ENCODE measurements at regions not wholly inside any gene's neighbourhood (a gene's known extent, or its start where the extent isn't known, plus 50 kb on each side); places are given as distances from the start of the nearest gene placed in this dataset.
"Not testable (repeated sequence)": the region's sequence is repeated elsewhere in the genome, so short reads cannot be mapped to it uniquely, and the experiment has no call there.

DNA sequence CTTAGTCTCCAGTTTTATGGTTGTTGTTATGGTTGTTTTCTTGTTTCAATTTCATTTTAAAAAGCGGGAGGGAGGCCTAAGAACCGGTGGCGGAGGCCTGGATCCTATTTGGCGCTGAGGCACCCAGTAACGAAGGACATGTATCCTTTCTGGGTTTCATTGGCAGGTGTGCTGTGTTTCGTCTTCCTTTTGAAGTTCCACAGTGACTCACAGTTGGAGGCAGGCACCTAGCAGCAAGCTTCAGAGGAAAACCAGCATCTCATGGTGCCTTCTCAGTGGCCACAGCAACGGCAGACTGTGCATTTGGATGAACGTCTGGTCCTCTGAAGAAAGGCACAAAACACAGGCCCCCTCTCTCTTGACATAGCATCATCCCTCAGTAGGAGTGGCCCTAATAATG lies 697.2 kb downstream of the EFNB2 start:
- Histone ChIP-seq H3K27me3 (no peaks in the 10 kb centered on the region), H3K4me1 (no peaks in the 10 kb centered on the region), H3K36me3 (no peaks in the 10 kb centered on the region), H3K27ac (no peak overlapping the region), H3K9me3 (no peaks in the 10 kb centered on the region), H3K4me3 (replicated peaks in 1 of 3) (no peak overlapping the region)
- TF ChIP-seq POLR2A (IDR thresholded peaks at IDR 0.05) = no peak
- TF ChIP-seq, protein P1, sequence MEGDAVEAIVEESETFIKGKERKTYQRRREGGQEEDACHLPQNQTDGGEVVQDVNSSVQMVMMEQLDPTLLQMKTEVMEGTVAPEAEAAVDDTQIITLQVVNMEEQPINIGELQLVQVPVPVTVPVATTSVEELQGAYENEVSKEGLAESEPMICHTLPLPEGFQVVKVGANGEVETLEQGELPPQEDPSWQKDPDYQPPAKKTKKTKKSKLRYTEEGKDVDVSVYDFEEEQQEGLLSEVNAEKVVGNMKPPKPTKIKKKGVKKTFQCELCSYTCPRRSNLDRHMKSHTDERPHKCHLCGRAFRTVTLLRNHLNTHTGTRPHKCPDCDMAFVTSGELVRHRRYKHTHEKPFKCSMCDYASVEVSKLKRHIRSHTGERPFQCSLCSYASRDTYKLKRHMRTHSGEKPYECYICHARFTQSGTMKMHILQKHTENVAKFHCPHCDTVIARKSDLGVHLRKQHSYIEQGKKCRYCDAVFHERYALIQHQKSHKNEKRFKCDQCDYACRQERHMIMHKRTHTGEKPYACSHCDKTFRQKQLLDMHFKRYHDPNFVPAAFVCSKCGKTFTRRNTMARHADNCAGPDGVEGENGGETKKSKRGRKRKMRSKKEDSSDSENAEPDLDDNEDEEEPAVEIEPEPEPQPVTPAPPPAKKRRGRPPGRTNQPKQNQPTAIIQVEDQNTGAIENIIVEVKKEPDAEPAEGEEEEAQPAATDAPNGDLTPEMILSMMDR (IDR thresholded peaks at IDR 0.05) = no peak
- intact Hi-C loops (cut with DNase I) = no loop called here
- DNase-seq = no peak
- WGBS, 2 donors = 93 to 96% methylated on average over 8 of the region's 8 CpGs

DNA sequence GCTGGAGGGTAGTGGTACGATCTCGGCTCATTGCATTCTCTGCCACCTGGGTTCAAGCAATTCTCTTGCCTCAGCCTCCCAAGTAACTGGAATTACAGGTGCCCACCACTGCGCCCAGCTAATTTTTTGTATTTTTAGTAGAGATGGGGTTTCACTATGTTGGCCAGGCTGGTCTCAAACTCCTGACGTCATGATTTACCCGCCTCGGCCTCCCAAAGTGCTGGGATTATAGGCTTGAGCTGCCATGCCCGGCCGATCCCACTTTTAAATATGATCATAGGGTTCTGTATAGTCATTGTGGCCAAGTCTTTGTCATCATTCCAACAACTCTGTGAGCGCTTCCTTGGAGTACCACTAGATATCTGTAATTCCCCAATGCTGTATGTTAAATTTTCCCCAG lies 698.2 kb downstream of the EFNB2 start:
- H3K27ac ChIP-seq; H3K36me3 ChIP-seq; intact Hi-C loops (cut with DNase I); H3K4me1 ChIP-seq; H3K9me3 ChIP-seq; H3K4me3 ChIP-seq (replicated peaks in 1 of 3); H3K27me3 ChIP-seq; DNase-seq: not testable (repeated sequence)
- WGBS, 2 donors = 96 to 99% methylated on average over 9 of the region's 9 CpGs

DNA sequence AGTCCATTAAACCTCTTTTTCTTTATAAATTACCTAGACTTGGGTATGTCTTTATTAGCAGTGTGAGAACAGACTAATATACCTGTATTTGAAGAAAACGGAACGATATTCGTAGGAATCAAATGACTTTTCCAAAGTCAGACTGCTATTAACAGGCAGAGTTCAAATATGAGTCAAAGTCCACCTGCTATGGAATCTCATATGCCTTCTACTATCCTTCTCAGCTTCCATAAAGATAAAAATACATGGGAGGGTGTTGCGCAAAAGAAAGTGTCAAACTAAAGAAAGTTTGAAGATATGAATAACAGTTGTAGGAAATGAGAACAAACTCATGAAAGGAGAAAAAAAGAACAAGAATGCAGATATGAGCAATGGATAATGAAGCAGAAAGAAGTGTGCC lies 704.6 kb downstream of the EFNB2 start:
- Histone ChIP-seq H3K27ac (no peak overlapping the region), H3K9me3 (no peaks in the 10 kb centered on the region), H3K4me3 (replicated peaks in 1 of 3) (no peak overlapping the region), H3K4me1 (no peaks in the 10 kb centered on the region), H3K27me3 (no peaks in the 10 kb centered on the region), H3K36me3 (no peaks in the 10 kb centered on the region)
- TF ChIP-seq, protein P1 (IDR thresholded peaks at IDR 0.05) = no peak
- no peak for TF ChIP-seq POLR2A (IDR thresholded peaks at IDR 0.05)
- intact Hi-C loops (cut with DNase I) = no loop called here
- WGBS, 2 donors = 69 to 77% methylated on average over 4 of the region's 4 CpGs
- DNase-seq = no peak

DNA sequence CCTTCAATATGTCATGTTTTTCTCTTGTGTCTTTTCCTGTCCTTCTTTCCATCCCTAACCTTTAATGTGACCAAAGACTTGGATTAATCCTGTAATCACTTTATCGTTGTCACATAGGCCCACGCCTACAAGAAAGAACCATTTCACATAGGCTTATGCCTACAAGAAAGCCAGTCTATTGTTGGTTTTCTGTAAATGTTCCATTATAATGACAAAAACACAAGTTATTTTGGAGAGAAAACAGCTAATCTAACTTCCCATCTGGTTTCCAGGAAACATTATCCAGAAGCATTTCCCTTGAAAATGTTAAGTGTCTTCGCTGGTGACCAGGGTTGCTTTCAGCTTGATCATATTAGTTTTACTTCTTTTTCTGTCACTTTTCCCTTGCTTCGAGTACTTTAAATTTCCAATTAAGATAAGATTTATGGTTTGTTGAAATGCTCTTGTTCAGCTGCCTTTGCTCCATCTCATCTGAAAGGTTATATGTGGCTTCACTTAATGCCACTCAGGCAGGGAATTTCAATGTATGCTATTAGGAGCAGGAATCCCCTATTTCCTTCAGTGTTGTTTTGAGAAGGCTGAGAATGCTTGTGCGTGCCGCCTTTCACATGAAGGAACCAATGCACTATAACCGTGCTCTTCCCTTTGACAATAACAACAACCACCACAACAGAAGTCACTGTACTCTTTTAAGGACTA lies 708.2 kb downstream of the EFNB2 start:
- no peak for DNase-seq
- Histone ChIP-seq H3K27ac (no peak overlapping the region), H3K4me3 (replicated peaks in 1 of 3) (no peak overlapping the region), H3K4me1 (no peaks in the 10 kb centered on the region), H3K27me3 (no peaks in the 10 kb centered on the region), H3K9me3 (no peaks in the 10 kb centered on the region), H3K36me3 (no peaks in the 10 kb centered on the region)
- 66 to 67% methylated on average over 7 of the region's 7 CpGs for WGBS, 2 donors
- intact Hi-C loops (cut with DNase I) = no loop called here
- TF ChIP-seq, protein P1 (IDR thresholded peaks at IDR 0.05) = no peak
- no peak for TF ChIP-seq POLR2A (IDR thresholded peaks at IDR 0.05)

DNA sequence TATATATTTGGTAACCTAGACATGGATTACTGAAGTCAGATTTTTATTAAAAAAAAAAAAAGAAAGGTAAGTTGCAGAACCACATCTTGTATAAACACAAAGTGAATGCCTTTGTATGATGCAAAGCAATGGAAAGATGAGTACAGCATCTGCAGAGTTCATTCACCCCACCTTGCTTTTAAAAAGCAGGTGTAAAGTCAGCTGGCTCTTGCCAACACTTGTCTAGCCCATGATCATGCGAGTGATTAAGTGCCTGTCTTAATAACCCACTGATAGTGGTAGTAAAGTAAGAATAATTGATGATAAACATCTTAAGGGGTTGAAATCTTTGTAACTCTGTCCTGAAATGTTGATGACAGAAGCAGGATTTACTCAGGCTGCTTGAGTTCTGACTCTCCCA lies 710.4 kb downstream of the EFNB2 start:
- Histone ChIP-seq H3K9me3 (no peaks in the 10 kb centered on the region), H3K4me3 (replicated peaks in 1 of 3) (no peak overlapping the region), H3K27ac (no peak overlapping the region), H3K36me3 (no peaks in the 10 kb centered on the region), H3K27me3 (no peaks in the 10 kb centered on the region), H3K4me1 (no peaks in the 10 kb centered on the region)
- DNase-seq = no peak
- 82 to 96% methylated on average over 1 of the region's 1 CpG for WGBS, 2 donors
- intact Hi-C loops (cut with DNase I) = no loop called here
- TF ChIP-seq, protein P1 (IDR thresholded peaks at IDR 0.05) = no peak

All from thyroid gland (tissue), 4 donors.